ENCODE measurements at regions not wholly inside any gene's neighbourhood (a gene's known extent, or its start where the extent isn't known, plus 50 kb on each side); places are given as distances from the start of the nearest gene placed in this dataset.

DNA sequence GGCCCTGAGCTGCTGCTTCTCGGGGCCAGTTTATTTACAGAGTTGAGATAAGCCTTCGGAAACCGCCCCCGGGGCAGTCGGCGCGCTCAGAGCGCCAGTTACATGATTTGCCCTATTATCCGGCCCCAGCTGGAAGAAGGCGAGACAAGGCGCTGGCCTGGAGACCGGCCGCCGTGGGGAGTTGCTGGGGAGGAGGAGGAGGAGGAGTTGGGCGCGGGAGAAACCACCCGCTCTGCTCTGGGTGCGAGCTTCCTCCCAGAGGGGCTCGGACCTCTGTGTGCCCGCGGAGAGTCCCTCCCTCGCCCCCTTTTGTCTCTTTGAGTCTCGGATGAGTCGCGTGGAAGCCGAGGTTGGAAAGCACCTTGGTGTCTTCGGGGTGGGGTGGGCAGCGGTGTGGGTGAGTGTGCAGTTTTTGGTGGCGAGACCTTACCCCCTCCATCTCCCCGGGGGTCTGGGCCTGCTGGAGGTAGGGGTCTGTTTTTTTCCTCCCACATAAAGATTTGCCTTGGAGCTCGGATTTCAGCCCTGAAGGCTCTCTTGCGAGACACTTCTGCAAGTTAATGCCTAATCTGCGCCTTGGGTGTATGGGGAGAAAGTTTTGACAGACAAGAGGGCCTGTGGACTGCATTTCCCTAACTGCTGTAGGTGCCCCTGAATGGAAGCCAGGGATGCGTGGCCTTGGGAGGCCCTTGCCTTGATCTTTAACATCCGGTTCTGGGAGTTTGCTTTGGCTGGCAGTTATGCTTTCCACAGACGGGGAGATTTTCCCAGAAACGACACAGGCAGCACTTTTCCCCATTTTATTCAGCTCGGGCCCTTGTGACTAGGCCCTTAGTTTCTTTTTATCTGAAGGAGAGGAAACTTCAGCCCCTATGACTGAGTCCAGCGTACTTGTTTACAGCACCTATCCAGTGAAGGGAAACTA is 80.0 kb downstream of the NDUFS5 start:
- no peaks in the 10 kb centered on the region for H3K36me3 Mint-ChIP-seq
- DNase-seq (ENCODE audit: low spot score in 2 of 2) (peak in 1 of 2 donors; percentile 25), ATAC-seq (peak; percentile 9 to 48)
- H3K27ac Mint-ChIP-seq = peak overlapping the region; percentile 17 to 84
- H3K9me3 Mint-ChIP-seq = no peaks in the 10 kb centered on the region

DNA sequence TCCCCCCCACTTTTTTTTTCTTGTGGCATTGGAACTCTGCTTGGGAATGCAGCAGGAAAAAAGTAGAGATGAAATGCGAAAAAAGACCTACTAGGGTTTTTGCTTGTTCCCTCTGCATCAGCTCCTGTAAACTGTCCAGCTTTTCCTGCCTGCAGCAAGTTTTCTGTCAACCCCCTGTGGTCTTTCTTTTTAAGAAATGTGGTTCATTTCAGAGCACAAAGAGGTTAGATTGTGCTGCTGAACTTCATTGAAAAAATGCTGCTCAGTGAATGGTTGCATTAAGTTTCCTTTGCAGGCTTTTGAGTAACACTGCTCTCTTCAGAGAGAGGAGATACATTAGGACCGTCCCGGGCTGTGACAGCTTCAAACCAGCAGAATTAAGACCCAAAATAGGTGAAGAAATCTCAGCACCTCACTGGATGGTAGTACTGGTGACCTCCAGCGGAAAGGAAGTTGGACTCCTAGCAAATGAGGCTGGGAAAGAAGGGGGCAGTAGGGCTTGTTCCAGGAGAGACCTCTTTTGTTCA is 80.7 kb downstream of the NDUFS5 start:
- ATAC-seq (no peak), DNase-seq (ENCODE audit: low spot score in 2 of 2) (no peak)
- Mint-ChIP-seq H3K27ac (no peak overlapping the region), H3K9me3 (no peaks in the 10 kb centered on the region), H3K36me3 (no peaks in the 10 kb centered on the region)

DNA sequence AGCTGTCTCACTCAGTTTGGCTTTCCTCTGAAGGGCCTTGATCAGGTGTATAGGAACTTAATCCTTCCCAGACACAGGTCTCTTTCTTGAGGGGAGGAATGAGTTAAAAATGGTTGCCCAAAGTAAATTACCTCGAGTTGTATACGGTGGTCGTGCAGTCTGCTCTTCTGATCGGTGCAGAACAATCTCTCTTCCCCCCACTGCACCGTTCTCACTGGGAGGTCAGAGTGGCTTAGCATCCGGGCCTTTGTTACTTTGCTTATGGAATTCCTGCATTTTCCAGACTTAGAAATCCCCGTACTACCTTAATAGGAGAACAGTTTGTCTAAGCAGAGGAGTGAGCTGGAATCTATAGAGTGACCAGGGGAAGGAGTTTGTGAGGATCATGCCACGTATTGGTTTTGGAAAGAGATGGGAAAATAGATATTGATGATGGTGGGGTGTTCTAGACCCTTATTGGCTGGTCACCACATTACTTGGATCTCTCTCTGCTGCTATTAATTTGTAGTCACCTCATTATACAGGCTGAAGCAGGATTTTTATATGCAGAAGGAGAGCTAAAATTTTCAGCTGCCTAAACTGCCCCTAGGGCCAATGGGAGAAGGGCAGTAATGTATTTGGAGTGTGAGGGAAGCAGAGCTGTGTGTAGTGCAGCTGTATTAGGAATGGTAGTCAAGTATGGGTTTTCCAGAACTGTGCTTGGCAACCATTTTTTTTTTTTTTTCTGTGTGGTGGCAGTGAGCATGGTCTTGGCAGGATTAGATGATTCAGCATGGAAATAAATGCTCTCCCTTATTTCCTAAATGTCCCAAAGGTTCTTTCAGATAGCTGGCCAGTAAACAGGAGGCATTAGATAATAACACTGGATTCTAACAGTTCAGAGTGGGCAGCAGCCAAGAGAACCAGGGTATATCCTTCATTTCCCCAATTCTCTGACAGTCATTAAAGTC is 81.5 kb downstream of the NDUFS5 start:
- H3K27ac Mint-ChIP-seq = no peak overlapping the region

DNA sequence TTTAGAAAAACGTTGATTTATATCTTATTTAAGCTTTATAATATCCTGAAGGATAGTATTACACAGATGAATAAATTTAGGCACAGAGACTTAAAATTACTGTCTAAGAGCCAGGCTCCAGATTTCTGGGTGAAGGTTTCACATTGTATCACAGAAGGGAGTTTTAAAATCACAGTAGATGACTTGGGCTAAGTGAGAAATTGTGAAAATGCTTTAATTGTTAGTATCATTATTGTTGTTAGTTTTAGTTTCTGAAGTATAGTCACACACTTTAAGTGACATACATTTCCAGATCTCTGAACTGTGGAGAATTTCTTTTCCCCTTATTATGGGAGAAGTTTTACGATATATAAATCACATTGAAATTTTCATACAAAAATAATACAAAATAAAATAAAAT is 83.5 kb downstream of the NDUFS5 start:
- peak overlapping the region in 1 of 2 donors; percentile 74 for H3K27ac Mint-ChIP-seq
- H3K36me3 Mint-ChIP-seq = no peaks in the 10 kb centered on the region
- DNase-seq (ENCODE audit: low spot score in 2 of 2) (no peak), ATAC-seq (peak in 1 of 2 donors; percentile 80)
- H3K9me3 Mint-ChIP-seq = no peaks in the 10 kb centered on the region

More for the DNA sequence above, 81.5 kb downstream of the NDUFS5 start:
- no peaks in the 10 kb centered on the region for H3K36me3 Mint-ChIP-seq
- ATAC-seq = no peak
- no peak for DNase-seq (ENCODE audit: low spot score in 2 of 2)
- no peaks in the 10 kb centered on the region for H3K9me3 Mint-ChIP-seq

DNA sequence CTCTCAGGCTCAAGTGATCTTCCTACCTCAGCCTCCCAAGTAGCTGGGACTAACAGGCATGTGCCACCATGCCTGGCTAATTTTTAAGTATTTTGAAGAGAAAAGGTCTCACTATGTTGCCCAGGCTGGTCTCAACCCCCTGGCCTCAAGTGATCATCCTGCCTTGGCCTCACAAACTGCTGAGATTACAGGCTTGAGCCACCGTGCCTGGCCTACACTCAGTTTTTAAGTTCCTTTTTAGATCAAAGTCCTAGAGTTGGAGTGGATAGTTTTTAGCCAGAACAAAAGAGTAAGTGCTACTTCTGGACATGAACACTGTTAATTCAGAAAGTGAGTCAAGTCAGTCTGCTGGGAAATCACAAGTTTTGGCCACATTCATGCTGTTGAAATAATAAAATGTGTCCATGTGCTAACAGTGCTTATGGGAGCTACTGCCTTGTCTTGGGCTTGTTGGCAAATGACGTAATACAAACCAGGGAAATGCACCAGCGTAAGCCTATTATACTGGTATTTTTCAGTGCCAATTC is 84.2 kb downstream of the NDUFS5 start:
- ATAC-seq = no peak
- Mint-ChIP-seq H3K9me3 (no peaks in the 10 kb centered on the region), H3K27ac (peak overlapping the region in 1 of 2 donors; percentile 70), H3K36me3 (no peaks in the 10 kb centered on the region)
- DNase-seq (ENCODE audit: low spot score in 2 of 2) = no peak

DNA sequence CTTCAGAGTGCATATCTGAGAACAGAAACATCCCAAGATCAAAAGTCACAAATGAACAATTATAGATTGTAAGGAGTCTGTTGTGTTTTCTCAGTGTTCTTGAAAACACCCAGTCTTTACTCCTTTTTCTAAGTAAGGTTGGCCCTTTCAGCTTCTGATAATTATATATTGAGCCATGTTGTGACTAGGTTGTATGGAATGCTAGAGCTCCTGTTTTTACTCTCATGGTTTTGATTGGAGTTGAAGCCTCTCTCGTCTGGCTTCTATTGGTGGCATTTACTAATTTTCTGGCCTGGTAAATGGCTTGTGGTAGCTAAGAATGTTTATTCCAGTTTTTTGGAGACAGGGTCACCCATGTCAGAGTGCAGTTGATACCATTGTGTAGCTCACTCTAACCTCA is 84.7 kb downstream of the NDUFS5 start:
- H3K27ac Mint-ChIP-seq = no peak overlapping the region
- no peak for ATAC-seq
- H3K36me3 Mint-ChIP-seq = no peaks in the 10 kb centered on the region
- H3K9me3 Mint-ChIP-seq = no peaks in the 10 kb centered on the region
- no peak for DNase-seq (ENCODE audit: low spot score in 2 of 2)

DNA sequence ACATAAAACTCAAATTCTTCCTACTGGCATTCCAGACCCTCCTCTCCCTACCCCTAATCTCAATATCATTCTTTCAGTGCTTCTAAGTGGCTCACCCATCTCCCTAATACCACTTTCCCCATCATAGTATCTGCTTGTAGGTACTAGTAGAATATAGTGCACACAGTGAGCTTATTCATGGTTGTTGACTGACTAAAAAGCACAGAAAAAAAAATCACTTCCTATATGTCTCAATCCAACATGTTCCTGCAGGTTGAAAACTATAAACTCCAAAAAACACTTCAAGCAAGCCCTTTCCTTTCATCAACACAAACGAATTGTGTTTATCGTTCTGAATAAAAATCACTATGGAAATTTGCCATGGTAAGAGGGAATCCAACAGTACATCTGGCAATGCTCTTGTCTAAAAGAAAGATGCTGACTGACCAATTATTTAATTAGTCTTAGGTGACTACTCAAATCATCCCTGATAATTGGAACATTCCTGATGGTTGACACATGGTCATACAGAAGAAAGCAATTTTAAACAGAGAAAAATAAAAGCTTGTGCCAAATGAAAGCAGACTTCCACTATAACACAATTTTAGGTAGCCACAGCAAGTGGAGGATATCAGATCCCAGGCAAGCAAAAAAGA is 87.1 kb downstream of the NDUFS5 start:
- ATAC-seq (no peak), DNase-seq (ENCODE audit: low spot score in 2 of 2) (no peak)
- Mint-ChIP-seq H3K27ac (no peak overlapping the region), H3K36me3 (no peaks in the 10 kb centered on the region), H3K9me3 (no peaks in the 10 kb centered on the region)

DNA sequence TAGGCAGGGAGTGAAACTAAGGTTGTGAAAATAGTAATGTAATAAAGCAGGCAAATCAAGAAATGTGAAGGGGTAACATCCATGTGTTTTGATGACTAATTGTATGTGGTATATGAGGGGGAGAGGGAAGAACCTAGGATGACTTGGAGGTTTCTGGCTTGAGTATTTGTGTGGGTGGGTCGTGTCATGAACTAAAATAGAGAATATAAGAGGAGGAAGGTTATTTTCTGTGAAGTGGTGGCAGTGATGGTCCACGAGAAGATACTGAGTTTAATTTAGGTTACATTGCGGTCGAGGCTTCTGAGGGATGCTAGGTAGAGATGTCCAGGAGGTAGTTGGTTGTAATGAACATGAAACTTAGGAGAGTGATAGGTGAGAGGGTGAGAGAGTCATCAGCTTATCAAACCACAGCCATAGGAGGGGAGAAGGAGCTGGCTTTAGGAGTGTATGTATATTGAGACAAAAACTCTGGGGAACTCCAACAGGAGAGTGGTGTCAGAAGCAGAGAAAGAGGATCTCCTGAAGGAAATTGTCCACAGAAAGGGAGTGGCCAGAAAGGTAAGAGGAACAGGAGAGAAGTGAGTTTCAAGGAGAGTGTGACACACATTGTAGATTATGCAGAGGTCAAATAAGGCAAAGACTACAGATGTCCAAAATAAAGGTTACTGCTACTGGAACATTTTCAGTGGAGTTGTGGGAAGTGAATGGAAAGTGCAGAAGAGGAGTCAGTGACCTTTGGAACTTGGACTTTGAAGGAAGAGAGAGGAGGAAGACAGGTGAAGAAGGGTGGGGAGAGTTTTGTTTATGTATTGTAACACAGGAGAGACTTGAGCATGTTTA is 89.0 kb upstream of the MACF1 start:
- no peaks in the 10 kb centered on the region for H3K9me3 Mint-ChIP-seq
- H3K27ac Mint-ChIP-seq = no peak overlapping the region
- DNase-seq (ENCODE audit: low spot score in 2 of 2) (no peak), ATAC-seq (peak; percentile 85 to 91)
- no peaks in the 10 kb centered on the region for H3K36me3 Mint-ChIP-seq

DNA sequence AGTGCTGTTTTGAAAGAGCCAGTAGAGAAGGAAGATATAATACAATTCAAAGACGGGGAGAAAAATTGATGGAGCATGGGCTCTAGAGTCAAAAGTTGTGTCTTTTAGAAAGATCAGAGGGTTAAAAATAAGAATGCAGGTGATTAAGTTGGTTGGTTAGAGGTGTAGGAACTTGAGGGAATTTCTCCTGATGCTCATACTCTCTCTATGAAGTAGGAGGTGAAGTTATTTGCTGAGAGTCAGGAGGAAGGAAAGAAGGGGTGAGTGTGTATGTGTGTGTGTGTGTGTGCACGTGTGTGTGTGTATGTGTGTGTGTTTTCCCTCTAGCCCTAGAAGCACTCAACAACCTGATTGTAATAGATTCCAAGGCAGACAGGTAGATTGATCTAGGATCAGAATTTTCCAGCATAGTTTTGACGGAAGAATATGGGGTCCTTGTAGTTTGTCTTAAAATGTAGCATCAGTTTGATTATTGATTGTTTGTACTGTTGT is 88.3 kb upstream of the MACF1 start:
- Mint-ChIP-seq H3K9me3 (no peaks in the 10 kb centered on the region), H3K27ac (no peak overlapping the region), H3K36me3 (no peaks in the 10 kb centered on the region)
- no peak for DNase-seq (ENCODE audit: low spot score in 2 of 2)
- ATAC-seq = peak; percentile 14 to 35

DNA sequence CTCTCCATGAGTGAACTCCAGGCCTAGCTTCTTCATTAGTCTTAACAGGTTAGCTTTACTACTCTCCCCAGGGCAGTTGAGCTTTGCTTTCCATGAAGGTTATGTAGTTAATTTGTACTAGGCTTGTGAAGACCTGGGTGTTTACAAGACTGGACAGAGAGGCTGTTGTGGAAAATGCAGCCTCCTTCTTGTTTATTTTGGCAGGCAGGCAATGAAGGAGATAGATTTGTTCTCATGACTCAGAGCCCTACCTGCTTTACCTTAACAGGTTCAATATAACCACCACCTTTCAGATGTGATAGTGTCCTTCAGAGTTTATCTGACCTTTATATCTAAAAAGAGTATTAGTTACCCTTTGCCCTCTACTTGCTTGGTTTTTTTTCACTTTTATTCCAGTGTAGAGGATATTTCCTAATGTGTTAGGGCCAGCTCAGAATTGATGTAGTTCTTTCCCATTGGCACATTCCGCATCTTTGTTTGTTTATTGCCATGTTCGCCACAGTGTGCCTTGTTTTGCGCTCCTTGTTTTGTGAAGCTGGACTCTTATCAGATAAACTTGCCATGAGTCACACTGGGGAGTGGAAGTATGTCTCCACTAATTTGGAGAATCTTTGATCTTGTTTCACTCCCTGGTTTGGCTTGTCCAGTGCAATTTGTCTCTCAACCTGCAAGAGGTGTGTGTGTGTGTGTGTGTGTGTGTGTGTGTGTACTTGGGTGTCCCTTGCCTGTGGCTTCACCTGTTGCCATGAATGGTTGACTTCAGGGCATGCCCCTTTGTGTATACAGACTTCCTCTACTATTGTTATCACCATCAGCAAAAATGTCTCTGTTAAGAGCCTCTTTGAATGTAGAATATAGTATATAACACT is 87.4 kb upstream of the MACF1 start:
- H3K36me3 Mint-ChIP-seq = no peaks in the 10 kb centered on the region
- H3K27ac Mint-ChIP-seq = no peak overlapping the region
- no peak for DNase-seq (ENCODE audit: low spot score in 2 of 2)
- no peaks in the 10 kb centered on the region for H3K9me3 Mint-ChIP-seq
- ATAC-seq = no peak

DNA sequence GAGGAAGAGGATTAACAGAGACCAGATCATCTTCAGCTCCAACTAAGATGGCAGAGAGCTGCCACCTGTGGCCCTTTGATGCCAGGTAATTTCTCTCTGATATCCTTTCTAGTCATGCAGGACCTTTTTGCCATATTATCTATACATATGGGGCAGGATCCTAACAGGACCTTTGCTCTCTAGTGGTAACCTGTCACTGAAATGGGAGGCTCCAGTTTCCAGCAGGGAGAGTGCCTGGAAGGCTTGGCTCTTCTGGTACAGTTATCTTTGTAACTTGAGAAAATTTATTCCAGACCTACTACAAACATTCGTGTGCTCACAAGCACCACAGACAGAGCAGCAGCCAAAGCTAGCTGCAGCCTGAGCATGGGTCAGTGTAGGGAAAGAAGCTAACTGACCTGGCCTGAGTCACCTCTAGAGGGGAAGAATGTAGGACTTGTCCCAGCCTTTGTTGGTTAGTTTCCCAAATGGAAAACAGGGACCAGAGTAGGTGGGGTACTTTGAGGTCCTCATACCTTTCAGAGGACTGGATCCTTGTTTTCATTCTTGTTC is 86.5 kb upstream of the MACF1 start:
- no peaks in the 10 kb centered on the region for H3K9me3 Mint-ChIP-seq
- H3K27ac Mint-ChIP-seq = no peak overlapping the region
- H3K36me3 Mint-ChIP-seq = no peaks in the 10 kb centered on the region
- DNase-seq (ENCODE audit: low spot score in 2 of 2) (no peak), ATAC-seq (no peak)

DNA sequence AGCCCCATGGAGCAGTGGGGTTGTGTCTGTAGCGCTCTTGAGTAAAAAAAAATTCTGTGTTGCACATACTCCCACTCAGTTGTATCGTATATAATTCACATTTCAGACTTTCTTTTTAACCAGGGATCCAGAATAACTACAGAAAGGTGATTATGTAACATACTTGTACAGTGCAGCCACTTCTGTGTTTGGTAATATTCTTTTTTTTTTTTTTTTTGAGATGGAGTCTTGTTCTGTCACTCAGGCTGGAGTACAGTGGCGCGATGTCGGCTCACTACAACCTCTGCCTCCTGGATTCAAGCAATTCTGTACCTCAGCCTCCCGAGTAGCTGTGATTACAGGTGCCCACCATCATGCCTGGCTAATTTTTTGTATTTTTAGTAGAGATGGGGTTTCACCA is 82.4 kb upstream of the MACF1 start:
- H3K36me3 Mint-ChIP-seq = no peaks in the 10 kb centered on the region
- H3K27ac Mint-ChIP-seq = no peak overlapping the region
- no peaks in the 10 kb centered on the region for H3K9me3 Mint-ChIP-seq
- DNase-seq (ENCODE audit: low spot score in 2 of 2) (no peak), ATAC-seq (no peak)

DNA sequence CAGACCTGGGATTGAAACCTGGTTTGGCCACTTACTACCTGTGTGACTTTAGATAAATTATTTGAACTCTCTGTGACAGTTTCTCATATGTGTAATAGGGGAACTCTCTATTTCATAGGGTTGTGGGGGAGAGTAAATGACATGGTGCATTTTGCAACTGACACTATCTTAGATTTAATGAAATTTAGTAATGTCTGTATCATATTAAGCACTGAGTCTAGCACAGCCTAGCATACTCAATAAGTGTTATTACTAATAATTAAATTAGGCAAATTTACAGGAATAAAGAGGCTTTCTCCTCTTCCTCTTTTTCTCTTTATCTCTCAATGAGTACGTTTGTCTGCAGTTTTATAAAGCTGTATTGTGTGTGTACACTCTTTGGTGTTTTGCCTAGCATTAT is 80.2 kb upstream of the MACF1 start:
- no peak for DNase-seq (ENCODE audit: low spot score in 2 of 2)
- Mint-ChIP-seq H3K27ac (no peak overlapping the region), H3K36me3 (no peaks in the 10 kb centered on the region), H3K9me3 (no peaks in the 10 kb centered on the region)
- no peak for ATAC-seq

DNA sequence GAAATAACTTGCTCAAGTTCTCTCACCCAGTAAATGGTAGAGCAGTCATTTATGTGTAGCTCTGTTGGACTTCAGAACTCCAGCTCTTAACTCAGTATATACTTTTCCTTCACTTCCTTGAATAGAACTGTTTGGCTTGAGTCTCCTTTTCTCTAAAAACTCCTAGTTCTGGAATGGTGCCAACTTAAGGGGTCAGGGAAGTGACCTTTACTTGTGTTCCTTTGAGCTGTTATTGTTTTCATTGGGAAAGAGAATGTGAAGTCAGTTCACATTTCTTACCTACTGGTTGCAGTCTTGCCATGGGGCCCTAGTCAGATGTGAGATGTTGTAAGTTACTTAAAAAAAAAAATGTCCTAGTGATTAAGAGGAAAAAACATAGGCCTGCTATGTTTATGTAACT is 77.0 kb upstream of the MACF1 start:
- Mint-ChIP-seq H3K9me3 (no peaks in the 10 kb centered on the region), H3K36me3 (no peaks in the 10 kb centered on the region), H3K27ac (no peak overlapping the region)
- ATAC-seq (no peak), DNase-seq (ENCODE audit: low spot score in 2 of 2) (no peak)

DNA sequence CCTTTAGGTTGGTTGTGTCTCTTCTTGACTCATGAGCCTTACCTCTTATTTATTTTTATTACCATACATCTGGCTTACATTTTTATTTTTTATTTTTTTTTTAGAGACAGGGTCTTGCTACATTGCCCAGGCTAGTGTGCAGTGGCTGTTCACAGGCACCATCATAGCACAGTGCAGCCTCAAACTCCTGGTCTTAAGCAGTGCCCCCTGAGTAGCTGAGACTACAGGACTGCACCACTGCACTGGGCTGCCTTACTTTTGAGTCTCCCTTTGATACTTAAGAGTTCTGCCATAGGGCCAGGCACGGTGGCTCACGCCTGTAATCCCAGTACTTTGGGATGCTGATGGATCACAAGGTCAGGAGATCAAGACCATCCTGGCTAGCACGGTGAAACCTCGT is 76.4 kb upstream of the MACF1 start:
- ATAC-seq = no peak
- DNase-seq (ENCODE audit: low spot score in 2 of 2) = no peak
- Mint-ChIP-seq H3K9me3 (no peaks in the 10 kb centered on the region), H3K36me3 (no peaks in the 10 kb centered on the region), H3K27ac (no peak overlapping the region)

Measured in activated naive CD4-positive, alpha-beta T cell treated with anti-CD3 and anti-CD28 coated beads, Interleukin-2, amount 50 U/mL, for 72 hours (primary cell).